ENCODE measurements at regions not wholly inside any gene's neighbourhood (a gene's known extent, or its start where the extent isn't known, plus 50 kb on each side); places are given as distances from the start of the nearest gene placed in this dataset.

GRCh38 chr4:58541926-58542325 lies 1431.7 kb upstream of the IGFBP7 start:
- TF ChIP-seq, protein P1, sequence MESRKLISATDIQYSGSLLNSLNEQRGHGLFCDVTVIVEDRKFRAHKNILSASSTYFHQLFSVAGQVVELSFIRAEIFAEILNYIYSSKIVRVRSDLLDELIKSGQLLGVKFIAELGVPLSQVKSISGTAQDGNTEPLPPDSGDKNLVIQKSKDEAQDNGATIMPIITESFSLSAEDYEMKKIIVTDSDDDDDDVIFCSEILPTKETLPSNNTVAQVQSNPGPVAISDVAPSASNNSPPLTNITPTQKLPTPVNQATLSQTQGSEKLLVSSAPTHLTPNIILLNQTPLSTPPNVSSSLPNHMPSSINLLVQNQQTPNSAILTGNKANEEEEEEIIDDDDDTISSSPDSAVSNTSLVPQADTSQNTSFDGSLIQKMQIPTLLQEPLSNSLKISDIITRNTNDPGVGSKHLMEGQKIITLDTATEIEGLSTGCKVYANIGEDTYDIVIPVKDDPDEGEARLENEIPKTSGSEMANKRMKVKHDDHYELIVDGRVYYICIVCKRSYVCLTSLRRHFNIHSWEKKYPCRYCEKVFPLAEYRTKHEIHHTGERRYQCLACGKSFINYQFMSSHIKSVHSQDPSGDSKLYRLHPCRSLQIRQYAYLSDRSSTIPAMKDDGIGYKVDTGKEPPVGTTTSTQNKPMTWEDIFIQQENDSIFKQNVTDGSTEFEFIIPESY (IDR thresholded peaks at IDR 0.05; ENCODE audit: borderline replicate concordance, low read depth): no peak
- TF ChIP-seq NRF1 (IDR thresholded peaks at IDR 0.05; ENCODE audit: low read depth, low read length) (no peak), REST (IDR thresholded peaks at IDR 0.05; ENCODE audit: low read depth, low read length) (no peak), JUND (IDR thresholded peaks at IDR 0.05) (no peak), CTCF (IDR thresholded peaks at IDR 0.05) (no peak), EZH2phosphoT487 (IDR thresholded peaks at IDR 0.05; ENCODE audit: borderline replicate concordance, low read depth) (no peak)

Data from SK-N-SH (cell line).